Mammary epithelial cell (primary cell): ENCODE measurements at regions not wholly inside any gene's neighbourhood (a gene's known extent, or its start where the extent isn't known, plus 50 kb on each side); places are given as distances from the start of the nearest gene placed in this dataset.

Experiments used
- CTCF ChIP-seq, 2 donors: IDR thresholded peaks in 1 of 2; conservative IDR thresholded peaks in 1 of 2; 2 replicates each; pipeline ENCODE4 v1.5.1; 2011 to 2012; ENCODE audit warnings: inconsistent platforms in 2 of 2, low read length in 2 of 2, mild to moderate bottlenecking in 2 of 2, control low read depth in 1 of 2, low read depth in 1 of 2; ENCODE audit not compliant: insufficient read depth in 1 of 2; ENCODE audit errors: extremely low read depth in 1 of 2
- EZH2 ChIP-seq: IDR thresholded peaks from 2 replicates; pipeline ENCODE4 v1.6.1; 2012; ENCODE audit warnings: low read length, inconsistent platforms, borderline replicate concordance

- TF ChIP-seq EZH2 = no peak
- TF ChIP-seq CTCF (conservative IDR thresholded peaks at IDR 0.05 in 1 of 2, IDR thresholded peaks at IDR 0.05 in 1 of 2; ENCODE audit: extremely low read depth in 1 of 2, insufficient read depth in 1 of 2, low read depth in 1 of 2, low read length in 2 of 2) = no peak
These were observed 416.8 kb downstream of the IRX2 start for GRCh38 chr5:2334719-2335118.
